ENCODE measurements at regions not wholly inside any gene's neighbourhood (a gene's known extent, or its start where the extent isn't known, plus 50 kb on each side); places are given as distances from the start of the nearest gene placed in this dataset.
"Not testable (repeated sequence)": the region's sequence is repeated elsewhere in the genome, so short reads cannot be mapped to it uniquely, and the experiment has no call there.

GRCh38 chr21:19540287-19540686 is 1136.7 kb upstream of the TMPRSS15 start:
- FAIRE-seq = no peak

- FAIRE-seq = no peak
These were observed 1138.0 kb upstream of the TMPRSS15 start for GRCh38 chr21:19541602-19542001.

GRCh38 chr21:19544493-19544892 is 1140.9 kb upstream of the TMPRSS15 start:
- FAIRE-seq = not testable (repeated sequence)

GRCh38 chr21:19547951-19548840 is 1144.6 kb upstream of the TMPRSS15 start:
- no peak for FAIRE-seq

GRCh38 chr21:19553919-19554615 is 1150.5 kb upstream of the TMPRSS15 start:
- no peak for FAIRE-seq

- FAIRE-seq = no peak
These were observed 1153.5 kb upstream of the TMPRSS15 start for GRCh38 chr21:19557046-19557445.

GRCh38 chr21:19557488-19557887 is 1153.9 kb upstream of the TMPRSS15 start:
- no peak for FAIRE-seq

GRCh38 chr21:19565587-19565986 is 1162.0 kb upstream of the TMPRSS15 start:
- FAIRE-seq = no peak

- FAIRE-seq = no peak
These were observed 1163.4 kb upstream of the TMPRSS15 start for GRCh38 chr21:19566975-19567374.

- FAIRE-seq = no peak
These were observed 1173.8 kb upstream of the TMPRSS15 start for GRCh38 chr21:19577381-19577780.

- no peak for FAIRE-seq
These were observed 1186.5 kb upstream of the TMPRSS15 start for GRCh38 chr21:19590044-19590443.

- no peak for FAIRE-seq
These were observed 1199.5 kb upstream of the TMPRSS15 start for GRCh38 chr21:19603011-19603593.

- FAIRE-seq = no peak
These were observed 1204.6 kb upstream of the TMPRSS15 start for GRCh38 chr21:19608101-19608621.

GRCh38 chr21:19609611-19610010 is 1206.0 kb upstream of the TMPRSS15 start:
- FAIRE-seq = no peak

GRCh38 chr21:19621837-19622496 is 1218.4 kb upstream of the TMPRSS15 start:
- no peak for FAIRE-seq

GRCh38 chr21:19640964-19641363 is 1237.4 kb upstream of the TMPRSS15 start:
- FAIRE-seq = no peak

- FAIRE-seq = no peak
These were observed 1244.8 kb upstream of the TMPRSS15 start for GRCh38 chr21:19648391-19648790.

- no peak for FAIRE-seq
These were observed 1279.9 kb upstream of the TMPRSS15 start for GRCh38 chr21:19683492-19683891.

- no peak for FAIRE-seq
These were observed 1280.7 kb upstream of the TMPRSS15 start for GRCh38 chr21:19684328-19684727.

GRCh38 chr21:19692231-19692630 is 1288.6 kb upstream of the TMPRSS15 start:
- no peak for FAIRE-seq

- FAIRE-seq = no peak
These were observed 1292.2 kb upstream of the TMPRSS15 start for GRCh38 chr21:19695796-19696195.

- FAIRE-seq = no peak
These were observed 1296.9 kb upstream of the TMPRSS15 start for GRCh38 chr21:19700476-19700875.

GRCh38 chr21:19702726-19703125 is 1295.5 kb upstream of the NCAM2 start:
- no peak for FAIRE-seq
